A549 (cell line): ENCODE measurements at regions not wholly inside any gene's neighbourhood (a gene's known extent, or its start where the extent isn't known, plus 50 kb on each side); places are given as distances from the start of the nearest gene placed in this dataset.
A peak's percentile ranks its signal among the peaks of the same experiment; 100 is the strongest.

Experiments
- ATAC-seq, 2 experiments: fragments of 200-7000 bp in 1 of 2; fragments of >200 bp in 1 of 2; cut with Nextera tagmentation in 1 of 2; cut with Tn5 transposase in 1 of 2; 3 replicates each; pipeline versions ENCODE4 v1.8.0 to v1.9.1; 2018 to 2020; ENCODE audit warnings: mild to moderate bottlenecking in 1 of 2, moderate library complexity in 1 of 2
- CTCF ChIA-PET: fragments of 300-600 bp; sonication (Branson Sonifier 250); formaldehyde crosslinking; extraction: SDS; loops from one replicate; lab custom pipeline; 2021; ENCODE audit warnings: antibody characterized with exemption, inconsistent platforms; lab: Yijun Ruan, JAX
- POLR2A ChIA-PET: fragments of 350-600 bp; formaldehyde crosslinking; extraction: SDS; loops from one replicate; lab custom pipeline; 2021; ENCODE audit warnings: antibody characterized with exemption, inconsistent platforms; lab: Yijun Ruan, JAX
- DNase-seq, 2 experiments: peaks; one replicate each; pipeline versions ENCODE4 v3.0.0 to v3.0.0-alpha.2; 2011 to 2016; ENCODE audit warnings: low read depth in 1 of 2, low spot score in 1 of 2
- FAIRE-seq: peaks from 2 replicates; lab custom pipeline; 2011; peaks lifted over from hg19 to GRCh38; lab: Jason Lieb, UNC
- H3K27ac ChIP-seq, 2 experiments: fragments of >200 bp; sonication (Bioruptor Twin); formaldehyde crosslinking; 3 replicates each; pipeline ENCODE4 v1.5.1; 2016 to 2017
- H3K4me1 ChIP-seq: fragments of >200 bp; sonication (Bioruptor Twin); formaldehyde crosslinking; 3 replicates; pipeline ENCODE4 v1.6.1; 2016
- H3K4me2 ChIP-seq: fragments of >200 bp; sonication (Bioruptor Twin); formaldehyde crosslinking; 3 replicates; pipeline ENCODE4 v1.6.1; 2016
- H3K4me3 ChIP-seq: fragments of >200 bp; sonication (Bioruptor Twin); formaldehyde crosslinking; 3 replicates; pipeline ENCODE4 v1.5.1; 2016
- H3K9me3 ChIP-seq: fragments of >200 bp; sonication (Bioruptor Twin); formaldehyde crosslinking; 3 replicates; pipeline ENCODE4 v1.6.1; 2016
- BHLHE40 ChIP-seq: IDR thresholded peaks from 2 replicates; pipeline ENCODE4 v1.6.1; 2012; ENCODE audit warnings: low read depth, low read length, inconsistent platforms
- CEBPB ChIP-seq, 2 experiments: fragments of >200 bp in 1 of 2; sonication (Bioruptor Twin) in 1 of 2; formaldehyde crosslinking in 1 of 2; IDR thresholded peaks; 2 replicates each; pipeline ENCODE4 v1.6.1; 2012 to 2016
- CHD2 ChIP-seq: fragments of 150-350 bp; IDR thresholded peaks from 2 replicates; pipeline ENCODE4 v1.6.1; 2014; ENCODE audit warnings: low read length; ENCODE audit not compliant: partially characterized antibody
- EHF ChIP-seq: fragments of 250-450 bp; sonication (Bioruptor Pico); IDR thresholded peaks from 2 replicates; pipeline ENCODE4 v1.5.0; 2020; ENCODE audit warnings: mild to moderate bottlenecking
- ESRRA ChIP-seq: fragments of 150-350 bp; IDR thresholded peaks from 2 replicates; pipeline ENCODE4 v1.6.1; 2014; ENCODE audit warnings: mild to moderate bottlenecking, low read length, borderline replicate concordance
- HEYL ChIP-seq: fragments of 250-450 bp; sonication (Bioruptor Pico); IDR thresholded peaks from 2 replicates; pipeline ENCODE4 v1.8.0; 2021; ENCODE audit warnings: mild to moderate bottlenecking, moderate library complexity
- HOXB5 ChIP-seq: fragments of 250-450 bp; sonication (Bioruptor Pico); IDR thresholded peaks from 2 replicates; pipeline ENCODE4 v1.5.0; 2020; ENCODE audit warnings: mild to moderate bottlenecking, moderate library complexity
- KDM1A ChIP-seq: fragments of 200-600 bp; sonication (generic); IDR thresholded peaks from 2 replicates; pipeline ENCODE4 v1.6.1; 2016; ENCODE audit warnings: low read depth, mild to moderate bottlenecking
- KDM5A ChIP-seq: fragments of 200-600 bp; sonication (generic); IDR thresholded peaks from 2 replicates; pipeline ENCODE4 v1.6.1; 2016; ENCODE audit warnings: antibody characterized with exemption, mild to moderate bottlenecking
- MAFK ChIP-seq: fragments of 450-650 bp; IDR thresholded peaks from 2 replicates; pipeline ENCODE4 v1.6.1; 2014; ENCODE audit not compliant: partially characterized antibody
- NPAS2 ChIP-seq: fragments of 250-450 bp; sonication (Bioruptor Pico); IDR thresholded peaks from 2 replicates; pipeline ENCODE4 v1.8.0; 2022; ENCODE audit warnings: mild to moderate bottlenecking, moderate library complexity, borderline replicate concordance
- RCOR1 ChIP-seq: fragments of 150-350 bp; IDR thresholded peaks from 2 replicates; pipeline ENCODE4 v1.6.1; 2014; ENCODE audit warnings: antibody characterized with exemption, low read length, low read depth
- SMC3 ChIP-seq: fragments of >200 bp; sonication (Bioruptor Twin); formaldehyde crosslinking; IDR thresholded peaks from 3 replicates; pipeline ENCODE4 v1.6.1; 2018; ENCODE audit warnings: inconsistent platforms
- SREBF2 ChIP-seq: fragments of 450-650 bp; IDR thresholded peaks from 2 replicates; pipeline ENCODE4 v1.6.1; 2014; ENCODE audit warnings: mild to moderate bottlenecking, moderate library complexity
- TFCP2L1 ChIP-seq: fragments of 250-450 bp; sonication (Bioruptor Pico); IDR thresholded peaks from 2 replicates; pipeline ENCODE4 v1.5.0; 2021; ENCODE audit warnings: mild to moderate bottlenecking
- WGBS: methylation state at CpG from one replicate; pipeline ENCODE4 v1.1.6; 2017; ENCODE audit errors: missing lambda C conversion rate; 5-methylcytosine and 5-hydroxymethylcytosine counted together
- TF ChIP-seq, protein P1 (sequence below): fragments of 250-450 bp; sonication (Bioruptor Pico); IDR thresholded peaks from 2 replicates; pipeline ENCODE4 v1.5.0; 2021; ENCODE audit warnings: mild to moderate bottlenecking, moderate library complexity, borderline replicate concordance
- TF ChIP-seq, protein P2 (sequence below): fragments of 250-450 bp; sonication (Bioruptor Pico); IDR thresholded peaks from 2 replicates; pipeline ENCODE4 v1.5.0; 2020; ENCODE audit warnings: low read depth, mild to moderate bottlenecking, moderate library complexity
- TF ChIP-seq, protein P3 (sequence below): IDR thresholded peaks from 2 replicates; pipeline ENCODE4 v1.6.1; 2012; ENCODE audit warnings: low read depth, borderline replicate concordance
- TF ChIP-seq, protein P4 (sequence below): fragments of 200-600 bp; sonication (generic); IDR thresholded peaks from 2 replicates; pipeline ENCODE4 v1.6.1; 2016; ENCODE audit warnings: antibody characterized with exemption, mild to moderate bottlenecking, moderate library complexity

DNA sequence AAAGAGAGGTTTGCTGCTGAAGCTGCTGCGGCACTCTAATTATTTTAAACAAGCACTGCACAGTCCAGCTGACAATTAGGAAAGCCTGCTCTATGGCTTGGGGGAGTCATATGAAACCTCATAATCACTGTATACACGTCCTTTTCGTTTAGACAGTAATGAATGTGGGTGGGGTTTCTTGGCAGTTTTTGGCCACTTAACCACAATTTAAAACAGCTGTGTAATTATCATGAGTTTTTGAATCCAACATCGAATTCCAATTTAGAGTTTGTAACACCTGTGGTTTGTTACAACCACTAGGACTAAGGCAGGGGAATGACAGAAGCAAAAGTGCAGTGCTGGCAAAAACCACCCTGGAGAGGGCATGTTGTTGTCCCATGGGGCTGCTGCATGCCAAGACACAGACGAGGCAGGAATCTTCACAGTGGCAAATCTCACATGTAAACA, 99.5 kb downstream of the CXXC4 start:
- H3K4me2 ChIP-seq = no peak overlapping the region
- TF ChIP-seq EHF (CRISPR knock-in tag) = no peak
- peak; percentile 5 for TF ChIP-seq MAFK
- H3K27ac ChIP-seq = no peak overlapping the region
- no peak overlapping the region for H3K4me3 ChIP-seq
- ChIA-PET POLR2A (no interaction called here), CTCF (no interaction called here)
- FAIRE-seq = no peak
- H3K9me3 ChIP-seq = no peaks in the 10 kb centered on the region
- ATAC-seq = no peak
- 21% methylated on average over 5 of the region's 5 CpGs for WGBS
- no peak for DNase-seq
- H3K4me1 ChIP-seq = no peaks in the 10 kb centered on the region

DNA sequence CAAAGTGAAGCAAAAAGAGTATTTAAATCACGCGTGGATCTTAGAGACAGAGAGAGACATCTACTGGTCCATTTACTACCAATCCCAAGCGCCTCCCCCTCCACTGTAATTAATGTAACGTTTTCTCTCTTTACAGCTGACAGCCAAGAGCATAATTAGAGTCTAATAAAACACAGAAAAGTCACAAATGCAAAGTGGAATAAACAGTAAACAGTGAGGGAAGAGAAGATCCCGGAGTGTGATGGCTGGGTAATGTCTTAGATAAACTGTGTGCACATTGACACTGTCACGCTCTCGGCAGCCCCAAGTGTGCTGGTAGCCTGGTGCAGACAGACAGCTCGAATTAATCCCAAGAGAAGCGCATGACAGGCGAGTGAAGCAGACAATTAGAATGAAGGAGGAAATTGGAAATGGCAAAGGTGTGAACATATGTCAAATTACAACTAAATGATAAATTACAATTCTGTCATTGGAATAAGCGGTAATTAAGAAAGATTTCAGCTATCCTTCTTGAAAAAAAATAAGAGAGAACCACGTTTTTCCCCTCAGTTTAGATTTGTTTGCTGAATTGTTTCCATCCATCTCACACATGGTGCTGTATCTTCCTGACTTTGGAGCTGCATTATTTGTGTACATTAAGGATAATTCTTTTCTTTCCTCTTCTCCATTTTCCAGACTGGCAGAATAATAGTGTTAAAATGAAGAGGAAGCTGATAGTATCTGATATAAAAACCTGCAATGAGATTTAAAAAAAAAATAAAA, 100.1 kb downstream of the CXXC4 start:
- FAIRE-seq = no peak
- POLR2A ChIA-PET = no interaction called here
- no peak overlapping the region for H3K27ac ChIP-seq

More for the DNA sequence above, 100.1 kb downstream of the CXXC4 start:
- Histone ChIP-seq H3K9me3 (no peaks in the 10 kb centered on the region), H3K4me2 (no peak overlapping the region), H3K4me1 (no peaks in the 10 kb centered on the region), H3K4me3 (no peak overlapping the region)
- CTCF ChIA-PET = no interaction called here
- DNase-seq = no peak
- 37% methylated on average over 12 of the region's 12 CpGs for WGBS
- ATAC-seq = no peak
- TF ChIP-seq, protein P1, sequence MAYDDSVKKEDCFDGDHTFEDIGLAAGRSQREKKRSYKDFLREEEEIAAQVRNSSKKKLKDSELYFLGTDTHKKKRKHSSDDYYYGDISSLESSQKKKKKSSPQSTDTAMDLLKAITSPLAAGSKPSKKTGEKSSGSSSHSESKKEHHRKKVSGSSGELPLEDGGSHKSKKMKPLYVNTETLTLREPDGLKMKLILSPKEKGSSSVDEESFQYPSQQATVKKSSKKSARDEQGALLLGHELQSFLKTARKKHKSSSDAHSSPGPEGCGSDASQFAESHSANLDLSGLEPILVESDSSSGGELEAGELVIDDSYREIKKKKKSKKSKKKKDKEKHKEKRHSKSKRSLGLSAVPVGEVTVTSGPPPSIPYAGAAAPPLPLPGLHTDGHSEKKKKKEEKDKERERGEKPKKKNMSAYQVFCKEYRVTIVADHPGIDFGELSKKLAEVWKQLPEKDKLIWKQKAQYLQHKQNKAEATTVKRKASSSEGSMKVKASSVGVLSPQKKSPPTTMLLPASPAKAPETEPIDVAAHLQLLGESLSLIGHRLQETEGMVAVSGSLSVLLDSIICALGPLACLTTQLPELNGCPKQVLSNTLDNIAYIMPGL (CRISPR knock-in tag) = no peak
- TF ChIP-seq ESRRA (no peak), KDM5A (no peak), TFCP2L1 (CRISPR knock-in tag) (no peak), RCOR1 (no peak), CHD2 (no peak), CEBPB (IDR thresholded peaks at IDR 0.05) (no peak), EHF (CRISPR knock-in tag) (no peak), HEYL (CRISPR knock-in tag) (no peak), HOXB5 (CRISPR knock-in tag) (no peak), SMC3 (no peak), NPAS2 (CRISPR knock-in tag) (no peak), BHLHE40 (no peak), SREBF2 (no peak), KDM1A (no peak)
- TF ChIP-seq, protein P2, sequence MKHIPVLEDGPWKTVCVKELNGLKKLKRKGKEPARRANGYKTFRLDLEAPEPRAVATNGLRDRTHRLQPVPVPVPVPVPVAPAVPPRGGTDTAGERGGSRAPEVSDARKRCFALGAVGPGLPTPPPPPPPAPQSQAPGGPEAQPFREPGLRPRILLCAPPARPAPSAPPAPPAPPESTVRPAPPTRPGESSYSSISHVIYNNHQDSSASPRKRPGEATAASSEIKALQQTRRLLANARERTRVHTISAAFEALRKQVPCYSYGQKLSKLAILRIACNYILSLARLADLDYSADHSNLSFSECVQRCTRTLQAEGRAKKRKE (CRISPR knock-in tag) = no peak
- TF ChIP-seq, protein P3, sequence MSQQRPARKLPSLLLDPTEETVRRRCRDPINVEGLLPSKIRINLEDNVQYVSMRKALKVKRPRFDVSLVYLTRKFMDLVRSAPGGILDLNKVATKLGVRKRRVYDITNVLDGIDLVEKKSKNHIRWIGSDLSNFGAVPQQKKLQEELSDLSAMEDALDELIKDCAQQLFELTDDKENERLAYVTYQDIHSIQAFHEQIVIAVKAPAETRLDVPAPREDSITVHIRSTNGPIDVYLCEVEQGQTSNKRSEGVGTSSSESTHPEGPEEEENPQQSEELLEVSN = no peak
- TF ChIP-seq, protein P4, sequence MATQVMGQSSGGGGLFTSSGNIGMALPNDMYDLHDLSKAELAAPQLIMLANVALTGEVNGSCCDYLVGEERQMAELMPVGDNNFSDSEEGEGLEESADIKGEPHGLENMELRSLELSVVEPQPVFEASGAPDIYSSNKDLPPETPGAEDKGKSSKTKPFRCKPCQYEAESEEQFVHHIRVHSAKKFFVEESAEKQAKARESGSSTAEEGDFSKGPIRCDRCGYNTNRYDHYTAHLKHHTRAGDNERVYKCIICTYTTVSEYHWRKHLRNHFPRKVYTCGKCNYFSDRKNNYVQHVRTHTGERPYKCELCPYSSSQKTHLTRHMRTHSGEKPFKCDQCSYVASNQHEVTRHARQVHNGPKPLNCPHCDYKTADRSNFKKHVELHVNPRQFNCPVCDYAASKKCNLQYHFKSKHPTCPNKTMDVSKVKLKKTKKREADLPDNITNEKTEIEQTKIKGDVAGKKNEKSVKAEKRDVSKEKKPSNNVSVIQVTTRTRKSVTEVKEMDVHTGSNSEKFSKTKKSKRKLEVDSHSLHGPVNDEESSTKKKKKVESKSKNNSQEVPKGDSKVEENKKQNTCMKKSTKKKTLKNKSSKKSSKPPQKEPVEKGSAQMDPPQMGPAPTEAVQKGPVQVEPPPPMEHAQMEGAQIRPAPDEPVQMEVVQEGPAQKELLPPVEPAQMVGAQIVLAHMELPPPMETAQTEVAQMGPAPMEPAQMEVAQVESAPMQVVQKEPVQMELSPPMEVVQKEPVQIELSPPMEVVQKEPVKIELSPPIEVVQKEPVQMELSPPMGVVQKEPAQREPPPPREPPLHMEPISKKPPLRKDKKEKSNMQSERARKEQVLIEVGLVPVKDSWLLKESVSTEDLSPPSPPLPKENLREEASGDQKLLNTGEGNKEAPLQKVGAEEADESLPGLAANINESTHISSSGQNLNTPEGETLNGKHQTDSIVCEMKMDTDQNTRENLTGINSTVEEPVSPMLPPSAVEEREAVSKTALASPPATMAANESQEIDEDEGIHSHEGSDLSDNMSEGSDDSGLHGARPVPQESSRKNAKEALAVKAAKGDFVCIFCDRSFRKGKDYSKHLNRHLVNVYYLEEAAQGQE = no peak
